KOPT-K1 (cell line): ENCODE measurements at regions not wholly inside any gene's neighbourhood (a gene's known extent, or its start where the extent isn't known, plus 50 kb on each side); places are given as distances from the start of the nearest gene placed in this dataset.

Source experiments
- H3K27ac ChIP-seq: fragments of 200-600 bp; sonication (generic); 2 replicates; pipeline ENCODE4 v1.5.1; 2016; ENCODE audit warnings: antibody characterized with exemption, mild to moderate bottlenecking, low read depth, low read length; ENCODE audit not compliant: poor library complexity, severe bottlenecking
- H3K36me3 ChIP-seq: fragments of 200-600 bp; sonication (generic); 2 replicates; pipeline ENCODE4 v1.5.1; 2017; ENCODE audit warnings: antibody characterized with exemption, mild to moderate bottlenecking, low read length, moderate library complexity; ENCODE audit not compliant: insufficient read depth
- H3K9me3 ChIP-seq: fragments of 200-600 bp; sonication (generic); 2 replicates; pipeline ENCODE4 v1.5.1; 2017; ENCODE audit warnings: antibody characterized with exemption, low read length, mild to moderate bottlenecking; ENCODE audit not compliant: insufficient read depth, poor library complexity, severe bottlenecking

DNA sequence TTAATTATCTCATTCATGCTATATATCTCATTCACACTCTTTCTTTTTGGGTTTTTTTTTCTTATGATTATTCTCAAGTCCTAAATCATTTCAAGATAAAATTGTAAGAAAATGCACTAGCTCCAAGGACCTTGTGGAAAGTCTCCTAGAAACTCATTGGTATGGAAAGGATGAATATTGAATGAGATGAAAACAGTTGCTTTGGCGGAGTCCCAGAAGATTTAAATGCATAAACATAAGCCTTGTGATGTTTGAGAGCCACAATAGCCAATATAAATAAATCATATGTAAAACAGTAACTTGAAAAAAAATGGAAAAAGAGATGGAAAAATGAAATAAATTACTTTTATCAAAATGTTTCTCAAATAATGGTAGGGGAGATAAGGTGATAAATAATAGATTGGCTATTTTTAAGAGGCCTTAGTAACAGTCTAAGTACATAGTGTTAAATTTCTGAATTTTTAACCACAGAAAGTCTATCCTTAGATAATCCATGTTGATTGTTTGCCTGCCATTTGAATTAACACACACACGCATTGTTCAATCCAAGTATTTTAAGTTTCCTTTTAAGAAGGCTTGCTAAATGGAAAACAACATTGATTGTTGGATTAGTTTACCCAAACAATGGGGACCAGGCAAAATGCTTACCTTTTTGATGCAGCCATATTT is 81.1 kb upstream of the CD2AP start:
- no peak overlapping the region for H3K27ac ChIP-seq
- no peaks in the 10 kb centered on the region for H3K36me3 ChIP-seq
- H3K9me3 ChIP-seq, result no peaks in the 10 kb centered on the region

- H3K27ac ChIP-seq, result no peak overlapping the region
- no peaks in the 10 kb centered on the region for H3K9me3 ChIP-seq
- no peaks in the 10 kb centered on the region for H3K36me3 ChIP-seq
These were observed 77.0 kb upstream of the CD2AP start for GRCh38 chr6:47400581-47400980.

- Histone ChIP-seq H3K27ac (no peak overlapping the region), H3K36me3 (no peaks in the 10 kb centered on the region), H3K9me3 (no peaks in the 10 kb centered on the region)
These were observed 75.5 kb upstream of the CD2AP start for GRCh38 chr6:47402081-47402480.

DNA sequence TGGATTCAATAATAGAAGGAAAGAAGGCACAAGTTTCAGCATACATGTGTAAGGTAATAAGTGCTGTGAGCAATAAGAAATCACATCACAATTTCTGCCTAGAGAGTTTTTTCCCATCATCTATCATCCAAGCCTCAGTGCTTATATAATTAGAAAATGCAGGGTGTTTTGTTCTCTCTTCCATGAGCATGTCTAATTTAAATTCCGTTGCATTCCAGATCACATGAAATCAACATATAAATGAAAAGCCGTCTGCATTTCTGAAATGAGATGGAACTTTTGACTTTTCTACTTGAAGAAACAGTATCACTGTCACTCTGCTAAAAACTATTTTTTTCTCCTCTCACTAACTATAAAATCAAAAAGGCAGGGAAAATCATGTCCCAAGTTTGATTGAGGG is 74.5 kb upstream of the CD2AP start:
- no peaks in the 10 kb centered on the region for H3K36me3 ChIP-seq
- H3K27ac ChIP-seq, result no peak overlapping the region
- no peaks in the 10 kb centered on the region for H3K9me3 ChIP-seq

GRCh38 chr6:47403801-47404200 is 73.8 kb upstream of the CD2AP start:
- no peaks in the 10 kb centered on the region for H3K9me3 ChIP-seq
- H3K36me3 ChIP-seq, result no peaks in the 10 kb centered on the region
- no peak overlapping the region for H3K27ac ChIP-seq

- Histone ChIP-seq H3K36me3 (no peaks in the 10 kb centered on the region), H3K9me3 (no peaks in the 10 kb centered on the region), H3K27ac (no peak overlapping the region)
These were observed 73.2 kb upstream of the CD2AP start for GRCh38 chr6:47404435-47404834.

DNA sequence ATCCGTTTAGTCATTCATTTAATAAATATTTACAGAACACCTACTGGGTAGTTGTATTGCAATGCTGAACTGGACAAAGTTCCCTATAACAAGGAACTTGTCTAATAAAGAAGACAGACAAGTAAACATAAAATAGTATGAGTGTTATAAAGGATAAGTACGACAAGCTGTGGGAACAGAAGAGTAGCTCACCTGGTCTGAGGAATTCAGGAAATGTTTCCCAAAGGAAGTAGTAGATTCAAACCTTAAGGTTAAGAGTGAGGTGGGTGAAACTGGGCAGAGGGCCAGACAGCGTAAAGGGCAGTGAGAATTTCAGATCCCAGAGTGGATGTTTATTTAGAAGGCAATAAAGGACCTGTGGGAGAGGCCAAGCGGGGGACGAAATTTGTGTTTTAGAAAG is 72.3 kb upstream of the CD2AP start:
- Histone ChIP-seq H3K36me3 (no peaks in the 10 kb centered on the region), H3K9me3 (no peaks in the 10 kb centered on the region), H3K27ac (no peak overlapping the region)

DNA sequence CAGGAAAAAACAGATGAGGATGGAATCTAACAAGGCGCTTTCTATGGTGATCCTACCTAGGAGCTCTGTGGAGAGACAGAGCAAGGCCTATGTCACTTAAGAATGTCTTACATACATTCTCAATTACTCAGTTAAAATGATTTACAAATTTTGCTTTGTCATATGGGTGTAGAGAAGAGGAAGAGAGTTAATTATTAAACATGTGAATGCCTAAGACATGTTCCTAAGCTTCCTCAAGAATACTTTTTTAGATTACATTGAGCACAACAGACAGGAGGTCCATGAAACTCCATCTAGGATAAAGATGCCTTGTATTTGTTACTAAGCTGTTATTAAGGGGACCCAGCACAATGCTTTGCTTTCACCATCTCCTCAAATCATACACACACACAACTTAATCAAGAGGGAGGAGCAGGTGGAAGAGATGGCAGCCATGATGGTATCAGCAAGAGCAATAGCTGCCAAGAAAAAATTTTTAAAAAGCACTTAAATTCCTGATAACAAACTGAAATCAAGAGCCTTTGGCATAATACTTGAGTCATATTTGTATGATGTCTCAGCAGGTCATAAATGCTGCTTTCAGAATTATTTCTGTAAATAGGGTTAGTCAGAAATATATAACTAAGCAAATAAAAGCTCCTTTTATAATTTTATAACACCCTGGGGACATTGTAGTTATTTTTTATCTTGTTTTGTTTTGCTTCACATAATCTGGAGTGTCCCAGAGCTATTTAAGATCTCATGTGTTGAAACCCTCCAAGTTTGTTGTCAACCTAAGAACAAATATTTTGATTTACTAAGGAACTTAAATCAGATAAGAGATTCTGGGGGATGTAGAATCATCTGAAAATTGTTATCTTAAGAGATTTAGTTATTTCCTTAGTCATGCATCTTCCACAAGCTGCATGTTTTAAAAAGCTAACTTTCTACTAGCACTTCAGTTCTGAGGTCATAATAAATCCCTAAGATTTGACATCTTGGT is 70.0 kb upstream of the CD2AP start:
- Histone ChIP-seq H3K36me3 (no peaks in the 10 kb centered on the region), H3K27ac (no peak overlapping the region), H3K9me3 (no peaks in the 10 kb centered on the region)

DNA sequence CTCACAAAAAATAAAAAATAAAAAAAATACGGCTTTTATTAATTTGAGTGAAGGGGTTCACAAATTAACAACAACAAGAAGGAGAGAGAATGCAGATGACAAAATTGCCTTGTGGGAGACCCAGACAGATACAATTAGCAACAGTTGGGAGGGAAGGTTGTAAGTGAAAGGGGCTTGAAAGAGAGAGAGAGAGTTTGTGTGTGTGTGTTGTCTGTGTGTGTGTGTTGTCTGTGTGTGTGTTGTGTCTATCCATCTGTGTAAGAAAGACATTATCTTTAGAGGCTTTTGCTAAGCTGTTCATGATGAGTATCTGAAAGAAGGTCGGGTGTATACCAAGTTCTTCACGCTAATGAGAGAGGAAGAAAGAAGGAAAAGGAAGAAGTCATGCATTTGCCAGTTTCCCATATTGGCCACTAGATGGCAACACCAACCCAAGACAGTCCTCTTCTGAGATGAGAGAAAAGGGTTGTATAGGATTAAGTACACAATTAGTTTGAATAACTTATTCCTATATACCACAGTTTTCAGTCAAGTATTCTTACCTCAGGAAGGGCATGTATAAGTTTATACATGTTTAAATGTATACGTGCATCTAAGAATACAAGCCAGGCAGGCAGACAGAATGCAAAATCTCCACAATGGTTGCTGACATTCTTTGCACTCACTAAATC is 63.7 kb upstream of the CD2AP start:
- H3K27ac ChIP-seq, result peak overlapping the region; percentile 60
- H3K9me3 ChIP-seq, result no peaks in the 10 kb centered on the region
- no peaks in the 10 kb centered on the region for H3K36me3 ChIP-seq

GRCh38 chr6:47414423-47415167 is 63.0 kb upstream of the CD2AP start:
- Histone ChIP-seq H3K9me3 (no peaks in the 10 kb centered on the region), H3K36me3 (no peaks in the 10 kb centered on the region), H3K27ac (peak overlapping the region; percentile 60)

- H3K36me3 ChIP-seq, result no peaks in the 10 kb centered on the region
- H3K9me3 ChIP-seq, result no peaks in the 10 kb centered on the region
- H3K27ac ChIP-seq, result no peak overlapping the region
These were observed 60.9 kb upstream of the CD2AP start for GRCh38 chr6:47416396-47417345.

DNA sequence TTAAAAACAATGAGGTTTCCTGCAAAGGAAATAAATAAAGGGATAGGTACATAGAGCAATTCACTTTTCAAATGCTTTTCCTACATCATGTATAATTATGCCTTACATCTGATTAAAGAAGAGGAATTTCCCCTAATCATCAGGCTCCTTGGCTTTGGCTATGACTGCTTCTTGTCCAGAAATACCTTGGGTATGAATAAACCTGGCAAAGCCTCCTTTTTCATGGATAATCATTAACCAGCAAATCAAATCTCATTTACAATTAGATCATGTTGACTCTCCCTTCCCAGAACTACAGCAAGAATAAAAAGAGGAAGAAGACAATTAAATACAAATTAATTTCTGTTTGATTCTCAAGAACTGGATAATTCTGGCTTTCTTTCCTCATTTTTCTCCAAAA is 58.0 kb upstream of the CD2AP start:
- no peak overlapping the region for H3K27ac ChIP-seq
- no peaks in the 10 kb centered on the region for H3K36me3 ChIP-seq
- no peaks in the 10 kb centered on the region for H3K9me3 ChIP-seq

- H3K36me3 ChIP-seq, result no peaks in the 10 kb centered on the region
- no peak overlapping the region for H3K27ac ChIP-seq
- H3K9me3 ChIP-seq, result no peaks in the 10 kb centered on the region
These were observed 56.9 kb upstream of the CD2AP start for GRCh38 chr6:47420394-47421371.
